ENCODE measurements at regions not wholly inside any gene's neighbourhood (a gene's known extent, or its start where the extent isn't known, plus 50 kb on each side); places are given as distances from the start of the nearest gene placed in this dataset.

DNA sequence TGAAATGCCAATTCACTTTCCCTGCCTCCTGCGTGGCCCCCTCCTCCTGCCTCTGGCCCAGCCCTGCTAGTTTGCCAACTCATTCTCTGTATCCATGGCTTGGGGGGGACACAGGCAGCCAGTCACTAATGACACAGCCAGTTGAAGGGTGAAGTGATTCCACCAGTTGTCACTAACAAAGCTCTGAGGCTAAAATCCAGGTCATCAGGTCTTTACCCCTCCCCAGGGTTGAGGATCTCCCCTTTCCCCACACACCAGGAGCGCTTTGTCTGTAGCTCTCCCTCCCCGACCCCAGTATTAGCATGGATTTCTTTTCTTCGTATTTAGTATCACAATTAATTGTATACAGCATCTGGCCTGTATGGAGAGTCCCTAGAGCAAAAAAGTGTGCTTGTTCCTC lies 394.1 kb downstream of the RRAGC start:
- FAIRE-seq: no peak
- TF ChIP-seq SPI1 (IDR thresholded peaks at IDR 0.05; ENCODE audit: low read depth, low read length) (no peak), TAF1 (IDR thresholded peaks at IDR 0.05; ENCODE audit: low read depth, low read length) (no peak), POLR2AphosphoS5 (IDR thresholded peaks at IDR 0.05; ENCODE audit: low read depth, low read length) (no peak), POU2F2 (IDR thresholded peaks at IDR 0.05; ENCODE audit: low read depth, low read length) (no peak), POLR2A (IDR thresholded peaks at IDR 0.05; ENCODE audit: low read depth, low read length) (no peak), PAX5 (IDR thresholded peaks at IDR 0.05; ENCODE audit: insufficient read depth, low read length, severe bottlenecking) (no peak)
- no peak for DNase-seq (ENCODE audit: insufficient read length, low spot score)

DNA sequence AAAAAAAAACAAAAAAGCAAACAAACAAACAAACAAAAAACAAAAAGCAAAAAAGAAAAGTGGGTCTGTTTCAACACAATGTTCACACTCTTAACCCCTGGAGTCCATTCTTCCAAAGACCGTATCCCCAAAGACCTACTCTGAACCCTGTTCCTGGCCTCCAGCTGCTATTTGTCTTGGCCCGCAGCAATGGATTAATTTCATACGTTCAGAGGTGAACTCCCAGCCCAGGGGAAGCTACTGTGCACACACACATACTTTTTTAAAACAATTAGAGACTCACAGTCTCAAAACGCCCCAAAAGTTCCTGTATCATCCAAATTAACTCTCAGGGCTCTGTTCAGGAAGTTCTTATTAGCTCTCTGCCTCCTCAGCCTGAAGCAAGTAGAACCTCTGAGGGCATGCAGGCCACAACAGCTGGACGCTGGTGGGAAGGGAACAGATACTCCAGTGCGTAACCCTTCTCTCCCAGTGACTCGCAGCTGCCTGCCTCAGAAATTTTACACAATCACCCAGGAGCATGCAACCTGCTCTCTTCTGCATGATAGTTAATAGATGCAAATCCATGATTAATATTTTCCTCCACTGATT lies 395.4 kb downstream of the RRAGC start:
- TF ChIP-seq POU2F2 (IDR thresholded peaks at IDR 0.05; ENCODE audit: low read depth, low read length) (no peak), TAF1 (IDR thresholded peaks at IDR 0.05; ENCODE audit: low read depth, low read length) (no peak), SPI1 (IDR thresholded peaks at IDR 0.05; ENCODE audit: low read depth, low read length) (no peak)
- FAIRE-seq: no peak
- DNase-seq (ENCODE audit: insufficient read length, low spot score): no peak

DNA sequence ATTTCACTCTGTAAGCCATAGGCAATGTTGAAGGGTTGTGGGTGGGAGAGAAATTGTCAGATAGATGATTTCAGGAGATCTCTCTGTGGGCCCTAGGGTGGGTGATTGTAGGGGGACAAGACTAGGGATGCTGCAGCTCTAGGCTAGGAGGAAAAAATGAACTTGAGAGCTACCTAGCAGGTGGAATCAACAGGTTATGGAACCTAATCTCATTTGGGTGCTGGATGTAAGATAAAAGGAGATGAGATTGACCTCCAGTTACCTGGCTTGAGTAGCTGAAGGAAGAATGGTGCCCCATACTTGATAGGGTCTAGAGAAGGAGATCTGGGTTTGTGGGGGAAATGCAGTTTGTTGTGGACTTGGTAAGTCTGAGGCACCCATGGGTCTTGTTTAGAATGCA lies 396.5 kb downstream of the RRAGC start:
- DNase-seq (ENCODE audit: insufficient read length, low spot score): no peak
- no peak for FAIRE-seq
- no peak for TF ChIP-seq TAF1 (IDR thresholded peaks at IDR 0.05; ENCODE audit: low read depth, low read length)
- TF ChIP-seq PAX5 (IDR thresholded peaks at IDR 0.05; ENCODE audit: insufficient read depth, low read length, severe bottlenecking): no peak
- no peak for TF ChIP-seq POLR2AphosphoS5 (IDR thresholded peaks at IDR 0.05; ENCODE audit: low read depth, low read length)
- no peak for TF ChIP-seq POLR2A (IDR thresholded peaks at IDR 0.05; ENCODE audit: low read depth, low read length)
- no peak for TF ChIP-seq POU2F2 (IDR thresholded peaks at IDR 0.05; ENCODE audit: low read depth, low read length)
- no peak for TF ChIP-seq SPI1 (IDR thresholded peaks at IDR 0.05; ENCODE audit: low read depth, low read length)

DNA sequence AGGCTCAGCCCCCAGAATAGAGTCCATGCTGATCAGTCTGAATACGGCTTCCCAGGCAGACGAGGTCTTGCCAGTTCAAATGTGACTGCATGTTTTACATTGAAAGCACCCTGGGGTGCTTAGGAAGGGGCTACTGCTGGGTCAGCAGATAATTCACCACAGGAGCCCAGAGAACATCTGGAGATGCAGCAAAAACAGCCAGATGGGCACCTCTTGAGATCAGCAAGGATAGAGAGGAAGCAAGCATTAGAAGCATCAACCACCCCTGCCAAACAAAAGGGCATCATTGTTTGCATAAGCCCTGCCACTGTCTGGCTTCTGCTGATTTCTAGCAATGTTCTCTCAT lies 403.1 kb downstream of the RRAGC start:
- TF ChIP-seq POLR2A (IDR thresholded peaks at IDR 0.05; ENCODE audit: low read depth, low read length): no peak
- no peak for TF ChIP-seq POLR2AphosphoS5 (IDR thresholded peaks at IDR 0.05; ENCODE audit: low read depth, low read length)
- TF ChIP-seq TAF1 (IDR thresholded peaks at IDR 0.05; ENCODE audit: low read depth, low read length): no peak
- TF ChIP-seq PAX5 (IDR thresholded peaks at IDR 0.05; ENCODE audit: insufficient read depth, low read length, severe bottlenecking): no peak
- no peak for TF ChIP-seq POU2F2 (IDR thresholded peaks at IDR 0.05; ENCODE audit: low read depth, low read length)
- no peak for TF ChIP-seq SPI1 (IDR thresholded peaks at IDR 0.05; ENCODE audit: low read depth, low read length)
- FAIRE-seq: no peak
- no peak for DNase-seq (ENCODE audit: insufficient read length, low spot score)

DNA sequence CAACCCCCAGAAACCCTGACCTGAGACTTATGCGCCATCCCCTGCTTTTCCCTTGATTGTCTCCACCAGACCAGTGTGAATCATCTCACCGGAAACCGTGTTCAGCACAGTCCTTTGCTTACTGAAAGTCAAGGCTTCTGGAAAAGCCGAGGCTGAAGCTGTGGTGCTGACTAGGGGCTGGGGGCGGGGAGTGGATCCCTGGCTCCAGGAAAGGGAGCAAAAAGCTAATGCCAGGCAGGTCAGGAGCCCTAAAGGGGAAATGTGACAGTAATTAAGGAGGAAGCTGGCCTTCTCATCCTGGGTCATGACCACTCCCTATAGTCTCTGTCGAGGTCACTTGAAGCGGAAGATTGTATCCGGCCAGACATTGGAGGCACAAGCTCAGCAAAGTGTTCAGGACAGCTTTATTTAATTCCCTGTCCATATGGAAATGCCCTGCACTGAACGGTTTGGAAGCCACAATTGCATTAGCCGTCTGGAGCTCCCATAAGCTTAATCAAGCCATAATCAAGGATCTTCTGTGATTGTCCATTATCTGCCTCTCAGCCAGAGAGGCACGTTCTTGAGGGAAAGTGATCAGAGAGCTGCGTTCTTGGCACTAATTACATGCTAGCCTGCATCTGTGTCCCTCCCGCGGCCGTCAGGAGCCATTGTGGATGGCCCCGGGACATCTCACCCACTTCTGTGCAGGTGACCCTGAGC lies 403.6 kb downstream of the RRAGC start:
- TF ChIP-seq PAX5 (IDR thresholded peaks at IDR 0.05; ENCODE audit: insufficient read depth, low read length, severe bottlenecking): no peak
- TF ChIP-seq POLR2AphosphoS5 (IDR thresholded peaks at IDR 0.05; ENCODE audit: low read depth, low read length): no peak
- no peak for TF ChIP-seq TAF1 (IDR thresholded peaks at IDR 0.05; ENCODE audit: low read depth, low read length)
- TF ChIP-seq POLR2A (IDR thresholded peaks at IDR 0.05; ENCODE audit: low read depth, low read length): no peak
- no peak for TF ChIP-seq SPI1 (IDR thresholded peaks at IDR 0.05; ENCODE audit: low read depth, low read length)
- no peak for TF ChIP-seq POU2F2 (IDR thresholded peaks at IDR 0.05; ENCODE audit: low read depth, low read length)
- no peak for FAIRE-seq
- no peak for DNase-seq (ENCODE audit: insufficient read length, low spot score)

DNA sequence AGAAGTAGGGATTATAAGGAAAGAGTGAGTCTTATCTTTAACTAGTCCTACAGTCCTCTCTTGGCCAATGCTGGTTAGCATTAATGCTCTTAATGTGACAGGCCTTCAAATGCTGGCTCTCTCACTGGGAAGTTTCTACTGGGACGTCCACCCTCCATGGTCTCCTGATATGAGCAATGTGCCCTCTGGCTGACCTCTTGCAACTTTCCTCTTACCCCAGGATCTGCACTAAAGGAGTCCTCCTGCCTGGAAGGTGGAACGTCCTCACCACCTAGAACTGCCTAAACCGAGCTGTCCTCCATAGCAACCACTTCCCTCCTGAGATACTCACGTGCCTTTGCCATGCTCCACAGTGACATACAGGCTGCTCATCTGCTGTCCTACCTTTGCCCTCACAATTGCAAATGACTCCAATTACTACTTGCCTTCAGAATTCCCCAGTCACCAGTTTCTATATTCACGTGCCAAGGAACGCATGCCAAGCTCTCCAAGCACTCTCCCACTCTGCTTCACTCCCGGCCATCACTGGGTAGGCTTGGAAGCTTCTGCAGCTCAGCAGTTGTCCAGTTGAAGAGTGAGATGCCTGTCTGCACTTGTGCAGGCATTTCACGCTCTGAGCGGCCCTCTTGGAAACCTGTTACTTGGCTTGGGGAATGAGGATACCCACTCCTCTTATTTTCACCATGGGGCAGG lies 404.7 kb downstream of the RRAGC start:
- FAIRE-seq (no peak), DNase-seq (ENCODE audit: insufficient read length, low spot score) (no peak)
- TF ChIP-seq POU2F2 (IDR thresholded peaks at IDR 0.05; ENCODE audit: low read depth, low read length) (no peak), SPI1 (IDR thresholded peaks at IDR 0.05; ENCODE audit: low read depth, low read length) (no peak), POLR2A (IDR thresholded peaks at IDR 0.05; ENCODE audit: low read depth, low read length) (no peak), PAX5 (IDR thresholded peaks at IDR 0.05; ENCODE audit: insufficient read depth, low read length, severe bottlenecking) (no peak), POLR2AphosphoS5 (IDR thresholded peaks at IDR 0.05; ENCODE audit: low read depth, low read length) (no peak), TAF1 (IDR thresholded peaks at IDR 0.05; ENCODE audit: low read depth, low read length) (no peak)

DNA sequence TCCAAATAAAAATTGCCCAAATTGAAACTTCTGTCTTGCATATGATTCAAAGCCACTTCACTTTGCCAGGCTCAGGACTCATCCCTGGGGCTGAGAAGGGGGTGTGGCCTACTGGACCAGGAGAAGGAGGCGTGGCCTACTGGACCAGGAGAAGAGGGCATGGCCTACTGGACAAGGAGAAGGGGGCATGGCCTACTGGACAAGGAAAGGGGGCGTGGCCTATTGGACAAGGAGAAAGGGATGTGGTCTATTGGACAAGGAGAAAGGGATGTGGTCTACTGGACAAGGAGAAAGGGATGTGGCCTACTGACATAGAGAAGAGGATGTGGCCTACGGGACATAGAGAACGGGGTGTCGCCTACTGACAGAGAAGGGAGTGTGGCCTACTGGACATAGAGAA lies 405.3 kb downstream of the RRAGC start:
- DNase-seq (ENCODE audit: insufficient read length, low spot score): no peak
- FAIRE-seq: no peak
- TF ChIP-seq POLR2AphosphoS5 (IDR thresholded peaks at IDR 0.05; ENCODE audit: low read depth, low read length) (no peak), POLR2A (IDR thresholded peaks at IDR 0.05; ENCODE audit: low read depth, low read length) (no peak), TAF1 (IDR thresholded peaks at IDR 0.05; ENCODE audit: low read depth, low read length) (no peak), POU2F2 (IDR thresholded peaks at IDR 0.05; ENCODE audit: low read depth, low read length) (no peak), PAX5 (IDR thresholded peaks at IDR 0.05; ENCODE audit: insufficient read depth, low read length, severe bottlenecking) (no peak)

DNA sequence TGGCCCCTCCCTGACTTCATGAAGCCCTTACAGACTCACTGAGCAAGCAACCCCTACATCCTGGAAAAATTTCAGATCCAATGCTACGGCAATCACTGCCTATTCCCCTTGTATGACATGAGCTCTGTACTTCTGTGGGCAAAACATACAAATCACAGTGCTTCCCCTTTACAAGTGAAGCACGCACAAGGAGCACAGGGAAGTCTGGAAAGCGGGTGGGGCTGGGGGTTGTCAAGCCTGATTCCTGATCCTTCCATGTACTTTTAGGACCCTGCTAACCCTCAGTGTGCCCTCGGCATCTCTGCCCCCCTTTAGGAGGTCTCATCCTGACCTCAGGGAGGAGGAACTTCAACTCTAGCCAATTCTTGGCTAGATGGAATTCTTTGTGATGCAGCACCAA lies 405.7 kb upstream of the POU3F1 start:
- FAIRE-seq (no peak), DNase-seq (ENCODE audit: insufficient read length, low spot score) (no peak)
- TF ChIP-seq POLR2A (IDR thresholded peaks at IDR 0.05; ENCODE audit: low read depth, low read length) (no peak), PAX5 (IDR thresholded peaks at IDR 0.05; ENCODE audit: insufficient read depth, low read length, severe bottlenecking) (no peak), TAF1 (IDR thresholded peaks at IDR 0.05; ENCODE audit: low read depth, low read length) (no peak), SPI1 (IDR thresholded peaks at IDR 0.05; ENCODE audit: low read depth, low read length) (no peak), POU2F2 (IDR thresholded peaks at IDR 0.05; ENCODE audit: low read depth, low read length) (no peak), POLR2AphosphoS5 (IDR thresholded peaks at IDR 0.05; ENCODE audit: low read depth, low read length) (no peak)

DNA sequence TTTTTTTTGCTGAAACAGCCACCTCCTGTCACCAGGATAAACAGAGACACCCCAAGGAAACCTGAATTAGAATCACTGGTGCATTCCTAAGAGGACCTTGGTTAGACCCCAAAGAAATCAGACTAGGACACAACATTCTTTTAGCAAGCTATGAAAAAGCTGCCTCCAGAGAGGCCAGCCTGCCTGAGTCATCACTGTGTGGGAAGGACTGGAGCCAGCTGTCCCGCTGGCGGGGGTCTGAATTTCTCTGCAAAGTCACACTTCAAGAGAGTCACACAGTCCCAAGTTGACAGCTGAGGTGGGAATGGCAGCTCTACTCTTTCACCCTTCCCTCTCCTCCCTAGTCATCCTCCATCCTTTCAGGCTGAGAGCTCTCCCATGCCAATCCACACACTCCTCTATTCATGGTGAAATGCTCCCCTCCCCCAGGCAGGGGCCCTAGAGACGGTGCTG lies 405.0 kb upstream of the POU3F1 start:
- DNase-seq (ENCODE audit: insufficient read length, low spot score): peak; percentile 6
- no peak for FAIRE-seq

More for the DNA sequence above, 405.0 kb upstream of the POU3F1 start:
- TF ChIP-seq SPI1 (IDR thresholded peaks at IDR 0.05; ENCODE audit: low read depth, low read length) (no peak), TAF1 (IDR thresholded peaks at IDR 0.05; ENCODE audit: low read depth, low read length) (no peak), POLR2A (IDR thresholded peaks at IDR 0.05; ENCODE audit: low read depth, low read length) (no peak), POU2F2 (IDR thresholded peaks at IDR 0.05; ENCODE audit: low read depth, low read length) (no peak), PAX5 (IDR thresholded peaks at IDR 0.05; ENCODE audit: insufficient read depth, low read length, severe bottlenecking) (no peak), POLR2AphosphoS5 (IDR thresholded peaks at IDR 0.05; ENCODE audit: low read depth, low read length) (no peak)

All from GM12891 (cell line).